ENCODE measurements at regions not wholly inside any gene's neighbourhood (a gene's known extent, or its start where the extent isn't known, plus 50 kb on each side); places are given as distances from the start of the nearest gene placed in this dataset.

DNA sequence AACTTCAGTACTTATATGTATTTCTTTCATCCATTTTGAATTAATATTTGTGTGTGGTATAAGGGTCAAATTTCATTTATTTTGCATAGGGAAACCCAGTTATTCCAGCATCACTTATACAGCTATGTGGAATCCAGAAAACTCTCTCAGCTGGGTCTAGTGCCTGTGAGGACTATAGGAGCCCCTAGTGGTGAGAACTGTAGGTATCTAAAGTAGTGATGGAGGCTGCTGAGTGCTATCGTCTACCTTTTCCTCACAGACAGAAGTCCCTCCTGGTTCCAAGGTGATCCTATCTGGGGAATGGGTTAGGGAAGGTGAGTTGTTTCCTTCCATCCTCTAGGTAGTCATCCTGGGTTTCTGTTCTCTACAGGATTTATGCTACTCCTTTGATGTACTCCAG, 352.0 kb upstream of the C1orf87 start:
- WGBS, 2 donors = 77 to 83% methylated on average over 1 of the region's 1 CpG
- Histone ChIP-seq H3K4me1 (no peaks in the 10 kb centered on the region), H3K36me3 (no peaks in the 10 kb centered on the region), H3K9me3 (peaks cover 0 to 3% (median 0%) of the 10 kb centered on the region in 4 donors), H3K27me3 (no peaks in the 10 kb centered on the region), H3K4me3 (no peak overlapping the region), H3K27ac (no peak overlapping the region)
- intact Hi-C loops (cut with DNase I) = no loop called here
- TF ChIP-seq EP300 (IDR thresholded peaks at IDR 0.05) (no peak), POLR2AphosphoS5 (IDR thresholded peaks at IDR 0.05) (no peak), POLR2A (IDR thresholded peaks at IDR 0.05) (no peak)
- TF ChIP-seq, protein P1, sequence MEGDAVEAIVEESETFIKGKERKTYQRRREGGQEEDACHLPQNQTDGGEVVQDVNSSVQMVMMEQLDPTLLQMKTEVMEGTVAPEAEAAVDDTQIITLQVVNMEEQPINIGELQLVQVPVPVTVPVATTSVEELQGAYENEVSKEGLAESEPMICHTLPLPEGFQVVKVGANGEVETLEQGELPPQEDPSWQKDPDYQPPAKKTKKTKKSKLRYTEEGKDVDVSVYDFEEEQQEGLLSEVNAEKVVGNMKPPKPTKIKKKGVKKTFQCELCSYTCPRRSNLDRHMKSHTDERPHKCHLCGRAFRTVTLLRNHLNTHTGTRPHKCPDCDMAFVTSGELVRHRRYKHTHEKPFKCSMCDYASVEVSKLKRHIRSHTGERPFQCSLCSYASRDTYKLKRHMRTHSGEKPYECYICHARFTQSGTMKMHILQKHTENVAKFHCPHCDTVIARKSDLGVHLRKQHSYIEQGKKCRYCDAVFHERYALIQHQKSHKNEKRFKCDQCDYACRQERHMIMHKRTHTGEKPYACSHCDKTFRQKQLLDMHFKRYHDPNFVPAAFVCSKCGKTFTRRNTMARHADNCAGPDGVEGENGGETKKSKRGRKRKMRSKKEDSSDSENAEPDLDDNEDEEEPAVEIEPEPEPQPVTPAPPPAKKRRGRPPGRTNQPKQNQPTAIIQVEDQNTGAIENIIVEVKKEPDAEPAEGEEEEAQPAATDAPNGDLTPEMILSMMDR (IDR thresholded peaks at IDR 0.05) = no peak
- DNase-seq = no peak

DNA sequence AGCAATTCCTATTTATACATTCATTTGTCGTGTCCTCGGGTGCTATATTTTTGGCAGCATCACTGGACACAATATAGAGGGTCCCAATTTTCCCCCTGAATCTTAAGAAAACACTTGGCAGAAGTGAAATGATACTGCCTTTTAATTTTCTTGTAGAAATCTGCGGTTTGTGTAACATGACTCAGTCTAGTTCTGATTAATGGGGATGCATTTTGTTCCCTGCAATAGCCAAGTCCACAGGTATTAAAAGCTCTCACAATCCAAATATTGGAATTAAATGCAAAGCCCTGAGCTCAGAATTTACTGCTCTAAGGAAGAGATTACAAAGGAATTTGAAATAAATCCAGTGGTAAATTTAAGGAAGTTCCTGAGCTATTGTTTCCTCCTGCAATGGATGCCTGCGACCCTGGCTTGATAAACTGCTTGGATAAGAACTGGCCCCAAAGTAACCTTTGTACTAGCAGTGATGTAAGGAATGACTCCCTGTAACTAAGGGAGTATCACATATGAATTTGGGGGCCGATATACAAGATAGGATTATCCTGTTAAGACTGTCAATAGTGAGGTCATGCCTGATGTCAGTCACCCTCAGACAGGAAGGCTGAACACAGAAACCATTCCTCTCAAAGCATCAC, 349.7 kb upstream of the C1orf87 start:
- 56% methylated on average over 5 of the region's 5 CpGs for WGBS, 2 donors
- TF ChIP-seq EP300 (IDR thresholded peaks at IDR 0.05) = no peak
- no peak for TF ChIP-seq POLR2A (IDR thresholded peaks at IDR 0.05)
- TF ChIP-seq, protein P1 (IDR thresholded peaks at IDR 0.05) = no peak
- TF ChIP-seq POLR2AphosphoS5 (IDR thresholded peaks at IDR 0.05) = no peak
- Histone ChIP-seq H3K4me1 (no peaks in the 10 kb centered on the region), H3K9me3 (peaks cover 0 to 3% (median 0%) of the 10 kb centered on the region in 4 donors), H3K27ac (no peak overlapping the region), H3K36me3 (no peaks in the 10 kb centered on the region), H3K27me3 (no peaks in the 10 kb centered on the region), H3K4me3 (no peak overlapping the region)
- DNase-seq = no peak
- intact Hi-C loops (cut with DNase I) = no loop called here

- no peaks in the 10 kb centered on the region for H3K36me3 ChIP-seq
- TF ChIP-seq, protein P1 (IDR thresholded peaks at IDR 0.05) = no peak
- no peak for TF ChIP-seq EP300 (IDR thresholded peaks at IDR 0.05)
- TF ChIP-seq POLR2AphosphoS5 (IDR thresholded peaks at IDR 0.05) = no peak
- TF ChIP-seq POLR2A (IDR thresholded peaks at IDR 0.05) = no peak
- 84 to 92% methylated on average over 4 of the region's 4 CpGs for WGBS, 2 donors
- intact Hi-C loops (cut with DNase I) = no loop called here
- peaks cover 0 to 3% (median 0%) of the 10 kb centered on the region in 4 donors for H3K9me3 ChIP-seq
- DNase-seq = no peak
- H3K4me3 ChIP-seq = no peak overlapping the region
- no peaks in the 10 kb centered on the region for H3K27me3 ChIP-seq
- H3K4me1 ChIP-seq = no peaks in the 10 kb centered on the region
- no peak overlapping the region for H3K27ac ChIP-seq
These were observed 348.4 kb upstream of the C1orf87 start for GRCh38 chr1:60421965-60422364.

GRCh38 chr1:60419023-60419422, 345.5 kb upstream of the C1orf87 start:
- Histone ChIP-seq H3K4me1 (no peaks in the 10 kb centered on the region), H3K4me3 (no peak overlapping the region), H3K36me3 (no peaks in the 10 kb centered on the region), H3K9me3 (peaks cover 0 to 3% (median 0%) of the 10 kb centered on the region in 4 donors), H3K27me3 (no peaks in the 10 kb centered on the region), H3K27ac (no peak overlapping the region)
- DNase-seq = no peak
- 17 to 72% methylated on average over 1 of the region's 1 CpG for WGBS, 2 donors
- intact Hi-C loops (cut with DNase I) = no loop called here
- TF ChIP-seq POLR2AphosphoS5 (IDR thresholded peaks at IDR 0.05) = no peak
- no peak for TF ChIP-seq POLR2A (IDR thresholded peaks at IDR 0.05)
- TF ChIP-seq EP300 (IDR thresholded peaks at IDR 0.05) = no peak
- TF ChIP-seq, protein P1 (IDR thresholded peaks at IDR 0.05) = no peak

DNA sequence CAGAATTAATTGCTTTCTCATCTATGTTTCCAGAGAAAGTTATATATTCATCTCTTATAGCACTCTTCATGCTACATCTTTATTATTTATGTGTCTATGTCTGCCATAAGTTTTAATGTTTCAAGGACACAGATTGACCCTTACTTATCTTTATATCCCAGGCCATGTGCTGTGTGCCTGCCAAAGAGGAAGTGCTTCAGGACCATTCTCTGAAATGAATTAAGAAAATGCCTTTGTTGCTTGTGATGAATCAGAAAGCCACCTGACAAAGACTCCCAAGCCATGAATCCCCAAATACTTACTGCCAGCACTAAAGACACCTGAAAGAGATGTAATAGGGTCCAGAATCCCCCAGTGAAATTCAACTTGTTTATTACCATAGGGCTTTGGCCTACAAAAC, 342.1 kb upstream of the C1orf87 start:
- H3K36me3 ChIP-seq = no peaks in the 10 kb centered on the region
- H3K27ac ChIP-seq = no peak overlapping the region
- no peak overlapping the region for H3K4me3 ChIP-seq
- no peaks in the 10 kb centered on the region for H3K9me3 ChIP-seq
- no peak for DNase-seq
- TF ChIP-seq POLR2A (IDR thresholded peaks at IDR 0.05) = no peak
- TF ChIP-seq, protein P1 (IDR thresholded peaks at IDR 0.05) = no peak
- intact Hi-C loops (cut with DNase I) = no loop called here
- no peaks in the 10 kb centered on the region for H3K4me1 ChIP-seq
- no peaks in the 10 kb centered on the region for H3K27me3 ChIP-seq
